NCI-H2196 treated with DMSO at 0.1 percent for 48 hours (cell line): ENCODE measurements at regions not wholly inside any gene's neighbourhood (a gene's known extent, or its start where the extent isn't known, plus 50 kb on each side); places are given as distances from the start of the nearest gene placed in this dataset.
"Not testable (repeated sequence)": the region's sequence is repeated elsewhere in the genome, so short reads cannot be mapped to it uniquely, and the experiment has no call there.

Experiments used
- DNase-seq: peaks from one replicate; lab custom pipeline; 2025; ENCODE audit not compliant: unreplicated experiment; lab: John Stamatoyannopoulos, UW

- no peak for DNase-seq
These were observed 421.4 kb upstream of the DIPK2B start for GRCh38 chrX:45622042-45622423.

GRCh38 chrX:45621376-45622041, 420.8 kb upstream of the DIPK2B start:
- DNase-seq: no peak

- DNase-seq: no peak
These were observed 418.6 kb upstream of the DIPK2B start for GRCh38 chrX:45619290-45619689.

- not testable (repeated sequence) for DNase-seq
These were observed 414.9 kb upstream of the DIPK2B start for GRCh38 chrX:45615591-45615990.

GRCh38 chrX:45614853-45615252, 414.2 kb upstream of the DIPK2B start:
- no peak for DNase-seq

GRCh38 chrX:45602151-45602550, 401.5 kb upstream of the DIPK2B start:
- no peak for DNase-seq

GRCh38 chrX:45601052-45601451, 400.4 kb upstream of the DIPK2B start:
- DNase-seq: no peak

GRCh38 chrX:45598861-45599260, 398.2 kb upstream of the DIPK2B start:
- no peak for DNase-seq

GRCh38 chrX:45596188-45596808, 395.6 kb upstream of the DIPK2B start:
- no peak for DNase-seq

GRCh38 chrX:45592101-45592500, 391.4 kb upstream of the DIPK2B start:
- DNase-seq: no peak

- DNase-seq: no peak
These were observed 391.0 kb upstream of the DIPK2B start for GRCh38 chrX:45591650-45592049.

- DNase-seq: no peak
These were observed 384.0 kb upstream of the DIPK2B start for GRCh38 chrX:45584717-45585116.

- DNase-seq: no peak
These were observed 376.7 kb upstream of the DIPK2B start for GRCh38 chrX:45577361-45577760.

GRCh38 chrX:45571453-45571852, 370.8 kb upstream of the DIPK2B start:
- DNase-seq: no peak

- no peak for DNase-seq
These were observed 365.8 kb upstream of the DIPK2B start for GRCh38 chrX:45566456-45566855.

- DNase-seq: no peak
These were observed 356.7 kb upstream of the DIPK2B start for GRCh38 chrX:45557387-45557786.

- no peak for DNase-seq
These were observed 354.1 kb upstream of the DIPK2B start for GRCh38 chrX:45554736-45555135.

- no peak for DNase-seq
These were observed 352.7 kb upstream of the DIPK2B start for GRCh38 chrX:45553417-45553816.

- DNase-seq: not testable (repeated sequence)
These were observed 346.0 kb upstream of the DIPK2B start for GRCh38 chrX:45546697-45547096.

- no peak for DNase-seq
These were observed 339.5 kb upstream of the DIPK2B start for GRCh38 chrX:45540181-45540580.

- no peak for DNase-seq
These were observed 337.3 kb upstream of the DIPK2B start for GRCh38 chrX:45537936-45538335.

GRCh38 chrX:45527834-45528233, 327.2 kb upstream of the DIPK2B start:
- no peak for DNase-seq

GRCh38 chrX:45524805-45525204, 324.1 kb upstream of the DIPK2B start:
- no peak for DNase-seq
